ENCODE measurements at regions not wholly inside any gene's neighbourhood (a gene's known extent, or its start where the extent isn't known, plus 50 kb on each side); places are given as distances from the start of the nearest gene placed in this dataset.

GRCh38 chr10:109427411-109427810 is 495.9 kb downstream of the XPNPEP1 start:
- TF ChIP-seq CTCF (IDR thresholded peaks at IDR 0.05) = no peak
- H3K4me3 ChIP-seq = no peak overlapping the region
- DNase-seq (ENCODE audit: low spot score) = no peak
- H3K4me1 ChIP-seq (ENCODE audit: control insufficient read depth in 1 of 2, low read depth in 2 of 2) = peaks cover 13 to 24% of the 10 kb centered on the region in 2 donors
- no peaks in the 10 kb centered on the region for H3K27me3 ChIP-seq (replicated peaks; ENCODE audit: insufficient read depth)
- H3K36me3 ChIP-seq = no peaks in the 10 kb centered on the region
- H3K27ac ChIP-seq = no peak overlapping the region
- H3K9me3 ChIP-seq = no peaks in the 10 kb centered on the region
- ATAC-seq (ENCODE audit: insufficient number of reproducible peaks, low FRiP score, low read depth) = no peak

GRCh38 chr10:109426987-109427386 is 496.3 kb downstream of the XPNPEP1 start:
- TF ChIP-seq CTCF (IDR thresholded peaks at IDR 0.05) = no peak
- ATAC-seq (ENCODE audit: insufficient number of reproducible peaks, low FRiP score, low read depth) (no peak), DNase-seq (ENCODE audit: low spot score) (no peak)
- no peak overlapping the region for H3K27ac ChIP-seq
- H3K9me3 ChIP-seq = no peaks in the 10 kb centered on the region
- no peaks in the 10 kb centered on the region for H3K27me3 ChIP-seq (replicated peaks; ENCODE audit: insufficient read depth)
- H3K4me3 ChIP-seq = no peak overlapping the region
- peaks cover 13 to 24% of the 10 kb centered on the region in 2 donors for H3K4me1 ChIP-seq (ENCODE audit: control insufficient read depth in 1 of 2, low read depth in 2 of 2)
- H3K36me3 ChIP-seq = no peaks in the 10 kb centered on the region

DNA sequence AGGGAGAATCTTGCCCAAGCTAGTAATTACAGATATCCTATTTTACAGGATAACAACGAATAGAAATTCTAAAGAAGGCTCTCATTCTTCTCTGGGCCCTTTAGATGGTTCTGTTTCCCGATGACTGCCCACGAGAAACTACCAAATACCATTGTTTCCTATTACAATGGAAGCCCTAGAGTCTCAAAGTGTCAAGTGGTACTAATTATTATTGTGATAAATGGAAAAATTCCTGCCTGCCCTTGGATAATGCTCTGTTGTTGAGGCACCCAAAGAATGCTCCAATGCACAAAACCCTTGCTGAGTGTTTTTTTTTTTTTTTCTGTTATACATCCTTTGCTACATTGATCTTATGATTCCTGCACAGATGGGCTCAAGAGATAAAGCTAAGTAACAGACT is 504.5 kb downstream of the XPNPEP1 start:
- ATAC-seq (ENCODE audit: insufficient number of reproducible peaks, low FRiP score, low read depth) (no peak), DNase-seq (ENCODE audit: low spot score) (no peak)
- Histone ChIP-seq H3K4me1 (ENCODE audit: control insufficient read depth in 1 of 2, low read depth in 2 of 2) (no peaks in the 10 kb centered on the region), H3K36me3 (no peaks in the 10 kb centered on the region), H3K27ac (no peak overlapping the region), H3K4me3 (no peak overlapping the region), H3K9me3 (no peaks in the 10 kb centered on the region), H3K27me3 (replicated peaks; ENCODE audit: insufficient read depth) (no peaks in the 10 kb centered on the region)
- TF ChIP-seq CTCF (IDR thresholded peaks at IDR 0.05) = no peak

- TF ChIP-seq CTCF (IDR thresholded peaks at IDR 0.05) = no peak
- ATAC-seq (ENCODE audit: insufficient number of reproducible peaks, low FRiP score, low read depth) = no peak
- no peak for DNase-seq (ENCODE audit: low spot score)
These were observed 505.5 kb downstream of the XPNPEP1 start for GRCh38 chr10:109417803-109418202.

DNA sequence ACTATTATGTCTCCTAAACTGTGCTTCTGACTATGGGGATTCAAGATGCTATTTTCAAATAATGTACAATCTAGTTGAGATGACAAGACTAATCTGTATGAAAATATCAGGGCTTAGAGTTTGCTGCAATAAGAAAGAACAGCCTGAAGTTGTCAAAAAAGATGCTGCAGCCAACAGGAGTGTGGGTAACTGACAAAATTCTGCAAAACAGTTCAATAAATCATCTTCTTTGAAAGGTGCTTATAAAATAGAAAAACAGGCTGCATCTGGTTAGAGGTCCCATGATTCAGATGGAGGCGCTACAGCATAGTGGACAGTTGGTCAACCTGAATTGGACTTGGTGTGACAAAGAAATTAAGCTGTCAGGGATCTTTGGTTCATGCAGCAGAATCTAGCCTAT is 511.0 kb downstream of the XPNPEP1 start:
- Histone ChIP-seq H3K4me1 (ENCODE audit: control insufficient read depth in 1 of 2, low read depth in 2 of 2) (no peaks in the 10 kb centered on the region), H3K4me3 (no peak overlapping the region), H3K9me3 (no peaks in the 10 kb centered on the region), H3K27ac (no peak overlapping the region), H3K27me3 (replicated peaks; ENCODE audit: insufficient read depth) (no peaks in the 10 kb centered on the region), H3K36me3 (no peaks in the 10 kb centered on the region)
- no peak for TF ChIP-seq CTCF (IDR thresholded peaks at IDR 0.05)
- ATAC-seq (ENCODE audit: insufficient number of reproducible peaks, low FRiP score, low read depth) (no peak), DNase-seq (ENCODE audit: low spot score) (no peak)

More at GRCh38 chr10:109417803-109418202, 505.5 kb downstream of the XPNPEP1 start:
- Histone ChIP-seq H3K27ac (no peak overlapping the region), H3K36me3 (no peaks in the 10 kb centered on the region), H3K4me3 (no peak overlapping the region), H3K9me3 (no peaks in the 10 kb centered on the region), H3K4me1 (ENCODE audit: control insufficient read depth in 1 of 2, low read depth in 2 of 2) (no peaks in the 10 kb centered on the region), H3K27me3 (replicated peaks; ENCODE audit: insufficient read depth) (no peaks in the 10 kb centered on the region)
